ENCODE measurements at regions not wholly inside any gene's neighbourhood (a gene's known extent, or its start where the extent isn't known, plus 50 kb on each side); places are given as distances from the start of the nearest gene placed in this dataset.

- Histone ChIP-seq H4K20me1 (ENCODE audit: control insufficient read depth, extremely low read depth, insufficient read depth, low read length) (no peaks in the 10 kb centered on the region), H3K27me3 (ENCODE audit: control insufficient read depth, extremely low read depth, insufficient read depth, low read length) (no peaks in the 10 kb centered on the region), H3K4me2 (ENCODE audit: control insufficient read depth, extremely low read depth, insufficient read depth, low read depth, low read length) (no peak overlapping the region), H3K4me1 (ENCODE audit: control insufficient read depth, extremely low read depth, insufficient read depth, low read length) (peaks cover 11% of the 10 kb centered on the region), H2AFZ (ENCODE audit: control insufficient read depth, low read length) (peak overlapping the region; percentile 3), H3K9me1 (ENCODE audit: control insufficient read depth, extremely low read depth, insufficient read depth, low read length) (no peaks in the 10 kb centered on the region), H3K9ac (ENCODE audit: control insufficient read depth, extremely low read depth, insufficient read depth, low read length) (no peak overlapping the region), H3K79me2 (ENCODE audit: control insufficient read depth, insufficient read depth, low read length) (no peaks in the 10 kb centered on the region), H3K9me3 (ENCODE audit: control insufficient read depth, low read depth, low read length) (peaks cover 4% of the 10 kb centered on the region), H3K36me3 (ENCODE audit: control insufficient read depth in 2 of 2, extremely low read depth in 1 of 2, insufficient read depth in 2 of 2, low read length in 2 of 2) (no peaks in the 10 kb centered on the region), H3K27ac (ENCODE audit: control insufficient read depth, insufficient read depth, low read length) (peak overlapping the region; percentile 45), H3K4me3 (ENCODE audit: control insufficient read depth in 2 of 3, extremely low read depth in 1 of 3, insufficient read depth in 2 of 3, low read depth in 1 of 3, low read length in 3 of 3) (no peak overlapping the region)
- dilution Hi-C loops (cut with MboI; ENCODE audit: extremely low pct_ligation_motif_present, low sequenced_read_pairs) = no loop called here
- DNase-seq (ENCODE audit: low read depth, low spot score) (peak; percentile 2), FAIRE-seq (peak; percentile 5)
- no peak for TF ChIP-seq CTCF (optimal IDR thresholded peaks at IDR 0.05 in 1 of 3, IDR thresholded peaks at IDR 0.05 in 1 of 3, conservative IDR thresholded peaks at IDR 0.05 in 1 of 3; ENCODE audit: extremely low read depth in 1 of 3, insufficient read depth in 2 of 3, low read length in 3 of 3)
- no peak for TF ChIP-seq EZH2 (IDR thresholded peaks at IDR 0.05; ENCODE audit: low read length)
Observed at GRCh38 chr3:165643425-165643824, 193.8 kb downstream of the BCHE start.

GRCh38 chr3:165642761-165643420 lies 194.3 kb downstream of the BCHE start:
- TF ChIP-seq CTCF (optimal IDR thresholded peaks at IDR 0.05 in 1 of 3, IDR thresholded peaks at IDR 0.05 in 1 of 3, conservative IDR thresholded peaks at IDR 0.05 in 1 of 3; ENCODE audit: extremely low read depth in 1 of 3, insufficient read depth in 2 of 3, low read length in 3 of 3) = no peak
- TF ChIP-seq EZH2 (IDR thresholded peaks at IDR 0.05; ENCODE audit: low read length) = no peak
- H3K27me3 ChIP-seq (ENCODE audit: control insufficient read depth, extremely low read depth, insufficient read depth, low read length) = no peaks in the 10 kb centered on the region
- no peaks in the 10 kb centered on the region for H4K20me1 ChIP-seq (ENCODE audit: control insufficient read depth, extremely low read depth, insufficient read depth, low read length)
- FAIRE-seq (peak; percentile 93), DNase-seq (ENCODE audit: low read depth, low spot score) (peak; percentile 86)
- peaks cover 11% of the 10 kb centered on the region for H3K4me1 ChIP-seq (ENCODE audit: control insufficient read depth, extremely low read depth, insufficient read depth, low read length)
- H2AFZ ChIP-seq (ENCODE audit: control insufficient read depth, low read length) = peak overlapping the region; percentile 3
- no peak overlapping the region for H3K9ac ChIP-seq (ENCODE audit: control insufficient read depth, extremely low read depth, insufficient read depth, low read length)
- peak overlapping the region; percentile 73 for H3K4me2 ChIP-seq (ENCODE audit: control insufficient read depth, extremely low read depth, insufficient read depth, low read depth, low read length)
- dilution Hi-C loops (cut with MboI; ENCODE audit: extremely low pct_ligation_motif_present, low sequenced_read_pairs) = no loop called here
- no peak overlapping the region for H3K4me3 ChIP-seq (ENCODE audit: control insufficient read depth in 2 of 3, extremely low read depth in 1 of 3, insufficient read depth in 2 of 3, low read depth in 1 of 3, low read length in 3 of 3)
- peaks cover 4% of the 10 kb centered on the region for H3K9me3 ChIP-seq (ENCODE audit: control insufficient read depth, low read depth, low read length)
- H3K79me2 ChIP-seq (ENCODE audit: control insufficient read depth, insufficient read depth, low read length) = no peaks in the 10 kb centered on the region
- H3K27ac ChIP-seq (ENCODE audit: control insufficient read depth, insufficient read depth, low read length) = peak overlapping the region; percentile 45
- H3K36me3 ChIP-seq (ENCODE audit: control insufficient read depth in 2 of 2, extremely low read depth in 1 of 2, insufficient read depth in 2 of 2, low read length in 2 of 2) = no peaks in the 10 kb centered on the region
- no peaks in the 10 kb centered on the region for H3K9me1 ChIP-seq (ENCODE audit: control insufficient read depth, extremely low read depth, insufficient read depth, low read length)
